ENCODE measurements at regions not wholly inside any gene's neighbourhood (a gene's known extent, or its start where the extent isn't known, plus 50 kb on each side); places are given as distances from the start of the nearest gene placed in this dataset.

- Histone ChIP-seq H3K4me3 (ENCODE audit: control extremely low read depth in 1 of 5, extremely low read depth in 1 of 5, insufficient read depth in 1 of 5, low read depth in 2 of 5, low read length in 4 of 5) (peak overlapping the region in 3 of 5 experiments; percentile 12 to 27 (median 19)), H4K20me1 (ENCODE audit: control insufficient read depth, insufficient read depth, low read length, poor library complexity, severe bottlenecking) (no peaks in the 10 kb centered on the region), H3K27ac (ENCODE audit: low read length in 2 of 2) (no peak overlapping the region), H2AFZ (ENCODE audit: insufficient read depth, low read depth, low read length, poor library complexity, severe bottlenecking) (no peak overlapping the region), H3K79me2 (ENCODE audit: control insufficient read depth, insufficient read depth, low read length) (no peaks in the 10 kb centered on the region), H3K4me2 (replicated peaks; ENCODE audit: low read depth, low read length, poor library complexity, severe bottlenecking) (peak overlapping the region; percentile 70), H3K9ac (ENCODE audit: low read length) (peak overlapping the region; percentile 33), H3K36me3 (replicated peaks in 1 of 2; ENCODE audit: control extremely low read depth in 1 of 2, control insufficient read depth in 1 of 2, extremely low read depth in 1 of 2, insufficient read depth in 2 of 2, low read length in 1 of 2) (no peaks in the 10 kb centered on the region), H3K4me1 (ENCODE audit: control insufficient read depth in 2 of 2, insufficient read depth in 2 of 2, low read length in 2 of 2) (peaks cover 29 to 33% of the 10 kb centered on the region in 2 donors), H3K27me3 (replicated peaks in 1 of 4; ENCODE audit: control extremely low read depth in 1 of 4, control insufficient read depth in 3 of 4, insufficient read depth in 4 of 4, low read length in 3 of 4) (peaks cover 0 to 56% (median 43%) of the 10 kb centered on the region in 4 experiments), H3K9me3 (ENCODE audit: control extremely low read depth in 1 of 3, control insufficient read depth in 2 of 3, insufficient read depth in 1 of 3, low read length in 2 of 3) (peaks cover 0 to 10% (median 4%) of the 10 kb centered on the region in 3 donors)
- intact Hi-C loops (cut with micrococcal nuclease) = loop anchor here (1.0 to 10.0 kb wide), 8 partner anchors 56 to 970 kb away; partner anchors contain the start of gene SKAP2
- peak overlapping the region; percentile 75 for H3K4me3 Mint-ChIP-seq
- peak overlapping the region; percentile 52 for H3K27ac Mint-ChIP-seq
- DNase-seq (peak; percentile 89), ATAC-seq (ENCODE audit: low read depth) (peak; percentile 83)
- ChIA-PET POLR2A (interaction anchor here (0.6 to 0.7 kb wide), 2 partner anchors 73 to 300 kb away, joined by 3 to 5 read pairs; no protein-coding TSS in a partner anchor), CTCF (interaction anchor here (0.7 to 9.3 kb wide), 30 partner anchors 9 to 1267 kb away, joined by 3 to 158 read pairs (median 5); partner anchors contain the start of genes CBX3, HNRNPA2B1 and SNX10)
- no peak for TF ChIP-seq EZH2 (IDR thresholded peaks at IDR 0.05; ENCODE audit: borderline replicate concordance, insufficient read depth, low read depth, low read length, poor library complexity, severe bottlenecking)
- TF ChIP-seq, protein P1, sequence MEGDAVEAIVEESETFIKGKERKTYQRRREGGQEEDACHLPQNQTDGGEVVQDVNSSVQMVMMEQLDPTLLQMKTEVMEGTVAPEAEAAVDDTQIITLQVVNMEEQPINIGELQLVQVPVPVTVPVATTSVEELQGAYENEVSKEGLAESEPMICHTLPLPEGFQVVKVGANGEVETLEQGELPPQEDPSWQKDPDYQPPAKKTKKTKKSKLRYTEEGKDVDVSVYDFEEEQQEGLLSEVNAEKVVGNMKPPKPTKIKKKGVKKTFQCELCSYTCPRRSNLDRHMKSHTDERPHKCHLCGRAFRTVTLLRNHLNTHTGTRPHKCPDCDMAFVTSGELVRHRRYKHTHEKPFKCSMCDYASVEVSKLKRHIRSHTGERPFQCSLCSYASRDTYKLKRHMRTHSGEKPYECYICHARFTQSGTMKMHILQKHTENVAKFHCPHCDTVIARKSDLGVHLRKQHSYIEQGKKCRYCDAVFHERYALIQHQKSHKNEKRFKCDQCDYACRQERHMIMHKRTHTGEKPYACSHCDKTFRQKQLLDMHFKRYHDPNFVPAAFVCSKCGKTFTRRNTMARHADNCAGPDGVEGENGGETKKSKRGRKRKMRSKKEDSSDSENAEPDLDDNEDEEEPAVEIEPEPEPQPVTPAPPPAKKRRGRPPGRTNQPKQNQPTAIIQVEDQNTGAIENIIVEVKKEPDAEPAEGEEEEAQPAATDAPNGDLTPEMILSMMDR (IDR thresholded peaks at IDR 0.05) = peak; percentile 91
- no peaks in the 10 kb centered on the region for H3K9me3 Mint-ChIP-seq (ENCODE audit: insufficient read depth)
- H3K27me3 Mint-ChIP-seq = peaks cover 63% of the 10 kb centered on the region
- peaks cover 31% of the 10 kb centered on the region for H3K4me1 Mint-ChIP-seq
- 13% methylated on average over 27 of the region's 30 CpGs for WGBS (ENCODE audit: insufficient coverage)
Measured at GRCh38 chr7:25894902-25895791, 256.9 kb upstream of the NFE2L3 start.
